HG03066 (cell line): ENCODE measurements at regions not wholly inside any gene's neighbourhood (a gene's known extent, or its start where the extent isn't known, plus 50 kb on each side); places are given as distances from the start of the nearest gene placed in this dataset.
"Not testable (repeated sequence)": the region's sequence is repeated elsewhere in the genome, so short reads cannot be mapped to it uniquely, and the experiment has no call there.

Experiments used
- ATAC-seq: cut with Tn5 transposase; IDR thresholded peaks from one replicate; pipeline ENCODE4 v1.9.1; 2021; ENCODE audit warnings: low read depth; ENCODE audit not compliant: unreplicated experiment

- no peak for ATAC-seq
Measured at GRCh38 chr15:98257290-98257689, 296.8 kb downstream of the ARRDC4 start.

DNA sequence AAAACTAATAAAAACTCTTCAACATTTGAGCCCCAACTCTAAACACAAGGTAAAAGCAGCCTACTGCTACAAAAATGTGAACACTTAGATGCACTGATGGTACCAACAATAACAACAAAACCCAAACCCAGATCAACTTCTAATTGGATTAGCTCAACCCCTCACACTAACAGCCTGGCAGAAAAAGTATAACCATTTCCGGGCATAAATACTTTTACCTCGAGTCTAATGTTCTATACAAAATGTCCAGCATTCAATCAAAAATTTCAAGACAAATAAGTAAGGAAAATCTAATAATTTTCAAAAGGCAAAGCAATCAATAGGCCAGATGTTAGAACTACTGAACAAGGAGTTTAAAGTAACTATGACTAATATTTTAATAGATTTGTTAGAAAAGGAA is 303.3 kb downstream of the ARRDC4 start:
- no peak for ATAC-seq

- ATAC-seq, result no peak
Measured at GRCh38 chr15:98266295-98266694, 305.8 kb downstream of the ARRDC4 start.

DNA sequence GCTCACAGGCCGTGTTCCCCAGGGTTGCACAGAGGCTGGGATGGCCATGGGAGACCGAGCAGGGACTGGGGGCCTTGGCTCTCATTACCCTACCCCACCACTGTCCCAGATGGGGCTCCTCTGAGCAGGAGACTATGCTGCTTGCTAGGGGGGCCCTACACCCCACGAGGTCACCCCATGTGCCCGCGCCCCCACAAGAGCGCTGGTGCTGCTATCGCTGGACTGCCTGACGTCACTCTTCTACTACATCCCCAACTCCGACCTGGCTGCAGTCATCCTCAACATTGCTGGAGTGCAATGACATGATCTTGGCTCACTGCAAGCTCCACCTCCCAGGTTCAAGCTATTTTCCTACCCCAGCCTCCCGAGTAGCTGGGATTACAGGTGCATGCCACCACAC is 307.7 kb downstream of the ARRDC4 start:
- no peak for ATAC-seq

- ATAC-seq, result no peak
Measured at GRCh38 chr15:98272625-98273024, 312.1 kb downstream of the ARRDC4 start.

DNA sequence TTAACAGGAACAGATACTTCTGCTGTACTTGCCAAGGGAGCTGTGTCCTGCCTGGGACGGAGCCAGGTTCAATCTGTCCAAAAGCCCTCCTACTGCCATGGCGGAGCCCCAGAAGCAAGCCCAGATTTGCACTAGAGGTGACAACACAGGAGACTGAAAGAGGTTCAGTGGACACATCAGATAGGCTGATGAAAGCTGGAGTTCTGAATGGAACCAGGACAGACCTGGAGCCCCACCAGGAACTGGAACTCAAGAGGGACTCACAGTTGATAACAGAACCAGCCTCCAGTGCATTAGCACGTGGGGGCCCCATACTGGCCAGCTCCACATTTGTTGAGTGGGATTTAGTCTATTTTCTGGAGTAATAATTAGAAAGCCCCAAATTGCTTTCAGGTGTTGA is 315.5 kb downstream of the ARRDC4 start:
- ATAC-seq, result no peak

DNA sequence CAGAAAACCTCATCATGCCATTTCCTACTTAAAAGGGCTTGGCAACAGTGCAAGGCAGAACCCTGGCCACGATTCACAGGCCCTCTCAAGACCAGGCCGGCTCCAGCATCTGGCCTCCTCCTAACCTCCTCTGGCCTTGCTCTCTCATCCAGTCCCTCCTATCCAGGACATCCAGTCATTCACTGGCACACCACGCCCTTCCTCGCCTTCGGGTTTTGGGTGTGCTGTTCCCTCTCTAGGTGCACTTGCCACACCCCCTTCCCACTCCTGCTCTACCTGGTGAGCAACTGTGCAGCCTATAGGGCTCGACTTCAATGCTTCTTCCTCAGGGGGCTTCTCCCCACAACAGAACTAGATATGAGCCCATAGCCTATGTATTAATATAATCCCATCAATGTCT is 317.1 kb downstream of the ARRDC4 start:
- ATAC-seq, result no peak

DNA sequence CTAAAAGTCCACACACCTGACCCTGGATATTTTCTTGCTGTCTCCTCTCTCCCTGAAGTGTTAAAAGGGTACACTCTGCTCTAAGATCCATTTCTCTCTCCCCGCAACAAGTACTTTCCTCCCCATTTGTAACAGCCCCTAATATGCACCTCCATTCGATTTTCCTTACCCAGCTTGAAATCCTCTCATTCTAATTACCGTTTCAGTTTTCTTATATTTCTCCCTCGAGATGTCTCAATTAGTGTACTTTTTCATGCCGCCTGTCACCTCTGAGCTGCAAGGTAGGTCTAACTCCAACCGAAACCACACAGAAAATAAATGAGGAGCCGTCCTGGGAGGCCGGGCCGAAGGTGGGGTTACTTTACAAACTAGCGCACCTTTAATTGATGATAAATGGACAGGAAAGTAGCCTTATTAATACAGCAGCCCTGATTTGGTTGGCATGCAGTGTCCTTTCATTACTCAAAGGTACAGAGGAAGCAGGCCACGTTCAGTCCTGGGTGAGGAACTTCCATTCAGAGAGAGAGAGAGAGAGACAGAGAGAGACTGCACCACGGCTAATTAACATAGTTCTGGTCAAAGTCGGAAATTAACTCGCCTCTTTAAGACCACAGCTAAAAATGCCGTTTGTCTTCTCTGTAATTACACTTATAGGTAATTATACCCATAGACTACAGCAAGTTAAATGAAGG is 319.9 kb downstream of the ARRDC4 start:
- ATAC-seq, result no peak

GRCh38 chr15:98281130-98281529 is 320.6 kb downstream of the ARRDC4 start:
- no peak for ATAC-seq

- no peak for ATAC-seq
Measured at GRCh38 chr15:98282656-98283332, 322.3 kb downstream of the ARRDC4 start.

- no peak for ATAC-seq
Measured at GRCh38 chr15:98286200-98286599, 325.7 kb downstream of the ARRDC4 start.

- ATAC-seq, result no peak
Measured at GRCh38 chr15:98286831-98287230, 326.3 kb downstream of the ARRDC4 start.

DNA sequence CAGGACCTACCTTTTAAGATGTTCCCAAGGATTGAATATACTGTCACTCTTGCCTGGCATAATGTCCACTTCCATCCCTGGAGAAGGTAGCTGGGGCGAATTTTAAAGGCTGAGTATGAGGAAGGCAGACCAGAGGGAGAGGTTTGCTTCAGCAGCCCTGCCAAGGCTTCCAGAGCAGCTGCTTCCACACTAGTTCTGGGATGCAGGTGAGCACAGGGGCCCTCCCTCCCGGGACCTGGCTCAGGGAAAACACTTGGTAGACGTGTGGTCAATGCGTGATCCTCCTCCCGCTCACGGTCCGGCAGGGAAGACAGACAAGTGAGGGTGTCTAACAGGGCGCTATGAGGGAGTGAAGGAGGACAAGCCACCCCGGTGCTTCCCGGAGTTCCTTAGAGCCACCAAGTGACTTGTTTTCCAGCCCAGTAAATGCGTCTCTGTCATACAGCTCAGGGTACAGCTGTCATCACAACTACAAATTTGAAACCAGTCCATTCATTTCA is 327.6 kb downstream of the ARRDC4 start:
- no peak for ATAC-seq

GRCh38 chr15:98289747-98290146 is 329.2 kb downstream of the ARRDC4 start:
- ATAC-seq, result no peak

DNA sequence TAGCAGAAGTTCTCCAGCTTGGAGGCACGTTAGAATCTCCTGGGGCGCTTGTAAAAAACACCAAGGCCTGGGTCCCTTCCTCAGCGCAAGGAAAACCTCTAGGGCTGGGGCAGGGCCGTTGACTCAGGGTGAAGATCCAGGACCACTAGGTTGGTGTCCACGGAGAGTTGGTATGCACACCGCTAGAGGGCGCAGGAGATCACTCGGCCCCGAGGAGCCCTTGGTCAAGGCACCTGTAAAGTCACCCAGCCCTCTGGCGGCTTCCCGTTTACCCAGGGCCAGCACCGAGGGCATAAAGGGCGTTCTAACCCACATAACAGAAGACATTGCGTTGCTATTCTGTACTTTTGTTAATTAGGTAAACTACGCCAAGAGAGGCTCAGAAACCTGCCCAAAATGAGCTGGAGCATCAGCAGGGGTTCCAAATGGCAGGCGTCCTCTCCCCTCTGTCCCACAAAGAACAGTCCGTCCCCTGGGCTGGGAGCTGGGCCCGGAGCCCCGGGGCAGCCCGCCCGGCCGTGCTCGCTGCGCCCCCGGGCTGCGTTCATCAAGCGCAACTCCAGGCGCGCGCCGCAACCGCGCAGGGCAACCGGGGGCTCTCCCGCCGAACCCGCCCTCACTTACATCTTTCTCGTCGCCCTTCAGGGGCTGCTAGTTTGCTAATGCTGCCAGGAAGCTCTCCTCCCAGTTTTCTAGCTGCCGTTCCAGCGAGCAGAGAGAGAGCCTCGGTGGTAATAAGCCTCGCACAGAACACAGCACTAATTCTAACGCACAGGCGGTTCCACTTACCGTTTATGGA is 332.1 kb downstream of the ARRDC4 start:
- peak; percentile 81 for ATAC-seq

DNA sequence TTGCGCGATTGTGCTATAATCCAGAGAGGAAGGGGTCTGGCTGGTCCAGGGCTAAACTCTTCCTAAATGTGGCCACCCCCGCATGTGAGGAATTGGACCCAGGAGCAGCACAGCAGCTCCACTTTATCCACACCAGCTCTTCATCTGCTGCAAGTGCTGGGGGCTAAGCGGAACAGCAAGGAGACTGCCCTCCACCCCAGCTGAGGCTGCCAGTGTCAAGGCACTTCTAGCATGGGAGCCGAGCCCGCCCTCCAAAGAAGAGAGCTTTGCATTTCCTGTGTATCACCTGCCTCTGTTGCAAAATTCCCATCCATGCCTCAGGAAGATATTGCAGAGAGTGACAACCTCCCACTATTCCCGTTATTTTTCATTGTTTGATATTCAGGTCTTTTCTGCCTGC is 333.6 kb downstream of the ARRDC4 start:
- ATAC-seq, result no peak

GRCh38 chr15:98295101-98295759 is 334.7 kb downstream of the ARRDC4 start:
- ATAC-seq, result not testable (repeated sequence)

GRCh38 chr15:98296653-98297052 is 336.1 kb downstream of the ARRDC4 start:
- ATAC-seq, result no peak

DNA sequence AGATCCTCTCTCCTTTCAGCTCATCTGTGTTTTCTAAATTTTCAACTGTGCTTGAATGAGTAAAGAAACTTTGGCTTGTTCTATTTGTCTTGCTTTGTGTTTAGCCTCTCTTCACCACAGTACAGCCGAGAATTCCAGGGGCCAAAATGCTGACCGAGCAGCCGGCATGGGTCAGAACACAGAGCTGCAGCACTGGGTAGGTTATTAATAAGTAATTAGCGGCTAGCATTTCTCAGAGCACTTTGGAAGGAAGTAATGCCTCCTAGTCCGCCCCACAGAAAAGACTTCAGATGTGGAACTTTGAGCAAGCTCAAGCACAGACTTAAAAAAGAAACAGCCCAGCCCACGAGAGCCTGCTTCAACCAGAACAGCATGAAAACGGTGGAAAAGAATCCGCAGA is 343.9 kb downstream of the ARRDC4 start:
- no peak for ATAC-seq

- ATAC-seq, result no peak
Measured at GRCh38 chr15:98308117-98308516, 340.2 kb upstream of the IGF1R start.
